ENCODE measurements at regions not wholly inside any gene's neighbourhood (a gene's known extent, or its start where the extent isn't known, plus 50 kb on each side); places are given as distances from the start of the nearest gene placed in this dataset.

DNA sequence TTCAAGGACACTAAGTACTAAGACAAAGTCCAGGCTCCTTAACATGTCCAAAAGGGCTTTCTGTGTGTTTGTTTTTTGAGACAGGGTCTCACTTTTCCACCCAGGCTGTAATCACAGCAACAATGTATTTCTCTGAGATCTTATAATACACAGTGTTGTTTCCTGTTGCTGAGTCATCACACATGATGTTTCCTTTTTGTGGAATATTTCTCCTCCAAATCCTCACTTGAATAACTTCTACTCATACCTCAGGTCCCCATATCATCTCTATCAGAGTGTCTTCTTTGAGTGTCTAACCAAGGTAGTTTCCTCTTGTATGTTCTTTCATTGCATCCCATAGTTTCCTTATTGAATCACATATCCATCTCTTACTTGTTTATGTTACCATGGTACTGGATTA, 632.0 kb upstream of the PIK3C3 start:
- Mint-ChIP-seq H3K27ac (no peak overlapping the region), H3K27me3 (no peaks in the 10 kb centered on the region), H3K9me3 (peaks cover 5 to 27% (median 13%) of the 10 kb centered on the region in 8 donors), H3K4me1 (no peaks in the 10 kb centered on the region), H3K4me3 (no peak overlapping the region), H3K36me3 (no peaks in the 10 kb centered on the region)
- Histone ChIP-seq H3K9me3 (ENCODE audit: control insufficient read depth in 1 of 2, low read length in 2 of 2) (no peaks in the 10 kb centered on the region), H3K27me3 (ENCODE audit: insufficient read depth, low read length) (no peaks in the 10 kb centered on the region), H3K4me3 (ENCODE audit: low read length in 2 of 2) (no peak overlapping the region), H3K36me3 (ENCODE audit: insufficient read depth, low read length) (no peaks in the 10 kb centered on the region), H3K4me1 (ENCODE audit: insufficient read depth, low read length) (no peaks in the 10 kb centered on the region), H3K27ac (ENCODE audit: low read depth, low read length) (no peak overlapping the region)
- ChIA-PET CTCF (ENCODE audit: partially characterized antibody) (no interaction called here), POLR2A (ENCODE audit: partially characterized antibody) (no interaction called here)
- intact Hi-C loops (cut with micrococcal nuclease): no loop called here
- DNase-seq: no peak

DNA sequence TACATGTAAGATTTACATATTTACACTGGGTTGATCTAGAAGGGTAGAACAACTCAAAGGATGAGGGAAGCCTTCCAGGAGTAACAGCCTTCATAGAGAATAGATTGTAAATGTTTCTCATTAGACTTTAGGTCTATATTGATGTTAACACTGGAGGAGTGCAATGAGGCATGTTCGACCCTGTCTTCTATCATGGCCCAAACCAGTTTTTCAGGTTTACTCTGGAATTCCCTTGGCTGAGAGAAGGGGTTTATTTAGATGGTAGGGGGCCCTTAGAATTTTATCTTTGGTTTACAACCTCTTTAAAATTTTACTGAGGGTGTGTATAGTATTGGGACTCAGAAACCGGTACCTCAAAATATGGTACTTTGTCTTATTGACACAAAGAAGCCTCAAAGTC, 634.9 kb upstream of the PIK3C3 start:
- intact Hi-C loops (cut with micrococcal nuclease): no loop called here
- ChIA-PET POLR2A (ENCODE audit: partially characterized antibody) (no interaction called here), CTCF (ENCODE audit: partially characterized antibody) (no interaction called here)
- Mint-ChIP-seq H3K4me3 (no peak overlapping the region), H3K27me3 (no peaks in the 10 kb centered on the region), H3K4me1 (no peaks in the 10 kb centered on the region), H3K36me3 (no peaks in the 10 kb centered on the region), H3K27ac (no peak overlapping the region), H3K9me3 (peaks cover 0 to 18% (median 7%) of the 10 kb centered on the region in 8 donors)
- no peaks in the 10 kb centered on the region for H3K9me3 ChIP-seq (ENCODE audit: control insufficient read depth in 1 of 2, low read length in 2 of 2)
- H3K36me3 ChIP-seq (ENCODE audit: insufficient read depth, low read length): no peaks in the 10 kb centered on the region
- H3K4me3 ChIP-seq (ENCODE audit: low read length in 2 of 2): no peak overlapping the region
- no peaks in the 10 kb centered on the region for H3K27me3 ChIP-seq (ENCODE audit: insufficient read depth, low read length)
- H3K4me1 ChIP-seq (ENCODE audit: insufficient read depth, low read length): no peaks in the 10 kb centered on the region
- no peak for DNase-seq
- H3K27ac ChIP-seq (ENCODE audit: low read depth, low read length): no peak overlapping the region

DNA sequence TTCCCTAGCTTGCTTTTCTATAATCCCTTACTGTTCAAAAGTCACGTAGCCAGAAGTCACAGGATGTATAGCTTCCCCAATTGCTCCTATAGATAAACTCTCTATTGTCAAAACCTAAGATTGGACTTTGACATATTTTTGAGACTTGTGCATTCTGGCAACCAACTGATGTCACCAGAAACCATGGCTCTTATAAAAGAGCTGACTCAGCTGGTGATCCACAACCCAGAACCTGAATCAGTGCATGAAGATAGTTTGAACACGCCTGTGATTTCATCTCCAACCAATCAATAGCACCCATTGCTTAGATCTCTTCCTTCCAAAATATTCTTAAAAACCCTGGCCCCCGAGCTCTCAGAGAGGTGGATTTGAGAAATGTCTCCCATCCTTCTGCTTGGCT, 639.9 kb upstream of the PIK3C3 start:
- Mint-ChIP-seq H3K4me3 (no peak overlapping the region), H3K9me3 (peaks cover 5 to 22% (median 9%) of the 10 kb centered on the region in 8 donors), H3K4me1 (no peaks in the 10 kb centered on the region), H3K27ac (no peak overlapping the region), H3K27me3 (no peaks in the 10 kb centered on the region), H3K36me3 (no peaks in the 10 kb centered on the region)
- Histone ChIP-seq H3K27ac (ENCODE audit: low read depth, low read length) (no peak overlapping the region), H3K36me3 (ENCODE audit: insufficient read depth, low read length) (no peaks in the 10 kb centered on the region), H3K4me1 (ENCODE audit: insufficient read depth, low read length) (no peaks in the 10 kb centered on the region), H3K4me3 (ENCODE audit: low read length in 2 of 2) (no peak overlapping the region), H3K27me3 (ENCODE audit: insufficient read depth, low read length) (no peaks in the 10 kb centered on the region), H3K9me3 (ENCODE audit: control insufficient read depth in 1 of 2, low read length in 2 of 2) (no peaks in the 10 kb centered on the region)
- CTCF ChIA-PET (ENCODE audit: partially characterized antibody): no interaction called here
- intact Hi-C loops (cut with micrococcal nuclease): no loop called here
- DNase-seq: no peak
- POLR2A ChIA-PET (ENCODE audit: partially characterized antibody): no interaction called here

DNA sequence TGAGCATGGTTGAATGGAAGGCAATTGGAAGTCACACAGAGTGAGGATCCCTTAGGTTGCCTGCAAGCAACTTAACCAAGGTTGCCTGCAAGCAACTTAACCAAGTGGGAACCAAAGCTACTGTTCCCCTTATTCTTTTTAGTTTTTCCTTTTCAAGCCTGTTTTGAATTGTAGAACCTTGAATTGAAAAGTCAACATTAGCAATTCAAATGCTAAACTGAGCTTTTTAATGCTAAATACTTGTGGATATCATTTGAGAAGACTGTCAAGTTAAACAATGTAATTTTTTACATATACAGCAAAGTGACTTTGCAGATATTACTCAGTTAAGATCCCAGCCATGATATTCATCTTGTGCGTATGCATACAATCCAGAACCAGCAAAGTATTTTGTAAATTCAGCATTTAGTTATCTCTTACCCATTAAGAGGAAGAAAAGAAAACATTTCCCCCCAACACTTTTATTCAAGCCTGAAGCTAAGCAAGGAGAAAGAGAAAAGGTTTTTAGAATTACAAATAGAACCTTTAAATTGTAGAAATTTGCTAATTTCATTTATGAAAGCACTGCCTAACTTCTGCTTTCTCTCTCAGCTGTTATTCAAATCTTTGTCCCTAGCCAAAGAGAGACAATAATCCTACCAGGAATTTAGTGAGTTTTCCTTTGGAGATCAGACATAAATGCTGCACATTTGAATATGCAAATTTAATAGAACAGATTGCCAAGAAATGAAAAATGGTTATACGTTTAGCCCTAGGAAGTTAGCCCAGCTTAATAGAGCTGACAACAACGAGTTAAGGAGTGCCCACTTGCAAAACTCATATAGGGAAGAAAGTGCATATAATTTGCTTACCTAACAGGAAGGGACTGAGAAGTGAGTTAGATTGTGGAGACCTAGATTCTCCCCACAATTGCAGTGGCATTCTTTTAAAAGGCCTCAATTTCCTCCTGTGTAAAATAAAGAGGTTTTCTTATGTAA, 643.2 kb upstream of the PIK3C3 start:
- Mint-ChIP-seq H3K4me1 (no peaks in the 10 kb centered on the region), H3K27ac (no peak overlapping the region), H3K4me3 (no peak overlapping the region), H3K36me3 (no peaks in the 10 kb centered on the region), H3K27me3 (no peaks in the 10 kb centered on the region), H3K9me3 (peaks cover 3 to 22% (median 11%) of the 10 kb centered on the region in 8 donors)
- Histone ChIP-seq H3K9me3 (ENCODE audit: control insufficient read depth in 1 of 2, low read length in 2 of 2) (peaks cover 0 to 3% of the 10 kb centered on the region in 2 donors), H3K4me1 (ENCODE audit: insufficient read depth, low read length) (no peaks in the 10 kb centered on the region), H3K4me3 (ENCODE audit: low read length in 2 of 2) (no peak overlapping the region), H3K27ac (ENCODE audit: low read depth, low read length) (no peak overlapping the region), H3K27me3 (ENCODE audit: insufficient read depth, low read length) (no peaks in the 10 kb centered on the region), H3K36me3 (ENCODE audit: insufficient read depth, low read length) (no peaks in the 10 kb centered on the region)
- CTCF ChIA-PET (ENCODE audit: partially characterized antibody): no interaction called here
- intact Hi-C loops (cut with micrococcal nuclease): no loop called here
- POLR2A ChIA-PET (ENCODE audit: partially characterized antibody): no interaction called here
- no peak for DNase-seq

DNA sequence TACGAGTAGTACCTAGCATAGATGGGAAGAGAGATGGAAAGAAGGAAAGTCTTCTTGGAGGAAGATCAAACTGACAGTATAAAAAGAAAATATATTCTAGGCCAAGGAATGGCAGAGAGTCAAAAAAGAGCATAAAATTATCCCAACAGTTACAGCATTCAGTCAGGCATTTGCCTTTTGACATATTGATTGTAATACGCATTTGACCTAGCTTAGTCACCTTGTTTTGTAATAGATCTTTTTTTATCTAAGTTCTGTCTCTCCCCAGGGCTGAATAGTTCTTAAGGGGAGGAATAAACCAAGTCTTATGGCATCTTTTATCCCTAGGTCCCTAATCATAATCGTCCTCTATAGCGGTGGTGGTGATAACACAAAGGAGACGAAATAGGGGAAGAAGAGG, 657.3 kb upstream of the PIK3C3 start:
- Mint-ChIP-seq H3K4me1 (no peaks in the 10 kb centered on the region), H3K27me3 (no peaks in the 10 kb centered on the region), H3K36me3 (no peaks in the 10 kb centered on the region), H3K27ac (no peak overlapping the region), H3K9me3 (peaks cover 0 to 19% (median 3%) of the 10 kb centered on the region in 8 donors), H3K4me3 (no peak overlapping the region)
- no peaks in the 10 kb centered on the region for H3K27me3 ChIP-seq (ENCODE audit: insufficient read depth, low read length)
- H3K4me3 ChIP-seq (ENCODE audit: low read length in 2 of 2): no peak overlapping the region
- CTCF ChIA-PET (ENCODE audit: partially characterized antibody): no interaction called here
- no peak overlapping the region for H3K27ac ChIP-seq (ENCODE audit: low read depth, low read length)
- intact Hi-C loops (cut with micrococcal nuclease): no loop called here
- no peaks in the 10 kb centered on the region for H3K4me1 ChIP-seq (ENCODE audit: insufficient read depth, low read length)
- no peaks in the 10 kb centered on the region for H3K9me3 ChIP-seq (ENCODE audit: control insufficient read depth in 1 of 2, low read length in 2 of 2)
- DNase-seq: no peak
- POLR2A ChIA-PET (ENCODE audit: partially characterized antibody): no interaction called here
- no peaks in the 10 kb centered on the region for H3K36me3 ChIP-seq (ENCODE audit: insufficient read depth, low read length)

DNA sequence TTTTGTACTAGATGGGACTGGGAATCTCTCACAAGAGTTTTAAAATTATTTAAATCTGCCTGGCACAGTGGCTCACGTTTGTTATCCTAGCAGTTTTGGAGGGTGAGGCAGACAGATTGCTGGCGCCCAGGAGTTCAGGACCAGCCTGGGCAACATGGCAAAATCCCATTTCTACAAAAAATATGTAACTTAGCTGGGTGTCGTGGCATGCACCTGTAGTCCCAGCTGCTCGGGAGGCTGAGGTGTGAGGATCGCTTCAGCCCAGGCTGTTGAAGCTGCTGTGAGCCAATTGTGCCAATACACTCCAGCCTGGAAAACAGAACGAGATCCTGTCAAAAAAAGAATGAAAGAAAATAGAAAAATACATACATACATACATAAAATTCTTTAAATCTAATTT, 685.7 kb upstream of the PIK3C3 start:
- no peak for DNase-seq
- intact Hi-C loops (cut with micrococcal nuclease): no loop called here
- no peak overlapping the region for H3K27ac ChIP-seq (ENCODE audit: low read depth, low read length)
- no peaks in the 10 kb centered on the region for H3K27me3 Mint-ChIP-seq
- H3K9me3 ChIP-seq (ENCODE audit: control insufficient read depth in 1 of 2, low read length in 2 of 2): peaks cover 0 to 3% of the 10 kb centered on the region in 2 donors
- H3K9me3 Mint-ChIP-seq: peaks cover 0 to 21% (median 8%) of the 10 kb centered on the region in 8 donors
- H3K4me3 Mint-ChIP-seq: no peak overlapping the region
- CTCF ChIA-PET (ENCODE audit: partially characterized antibody): no interaction called here
- no peak overlapping the region for H3K4me3 ChIP-seq (ENCODE audit: low read length in 2 of 2)
- H3K36me3 ChIP-seq (ENCODE audit: insufficient read depth, low read length): no peaks in the 10 kb centered on the region
- POLR2A ChIA-PET (ENCODE audit: partially characterized antibody): no interaction called here
- H3K4me1 Mint-ChIP-seq: no peaks in the 10 kb centered on the region
- no peaks in the 10 kb centered on the region for H3K4me1 ChIP-seq (ENCODE audit: insufficient read depth, low read length)
- no peak overlapping the region for H3K27ac Mint-ChIP-seq
- H3K36me3 Mint-ChIP-seq: no peaks in the 10 kb centered on the region
- no peaks in the 10 kb centered on the region for H3K27me3 ChIP-seq (ENCODE audit: insufficient read depth, low read length)

- Histone ChIP-seq H3K27me3 (ENCODE audit: insufficient read depth, low read length) (no peaks in the 10 kb centered on the region), H3K4me3 (ENCODE audit: low read length in 2 of 2) (no peak overlapping the region), H3K36me3 (ENCODE audit: insufficient read depth, low read length) (no peaks in the 10 kb centered on the region), H3K4me1 (ENCODE audit: insufficient read depth, low read length) (no peaks in the 10 kb centered on the region), H3K27ac (ENCODE audit: low read depth, low read length) (no peak overlapping the region), H3K9me3 (ENCODE audit: control insufficient read depth in 1 of 2, low read length in 2 of 2) (no peaks in the 10 kb centered on the region)
- Mint-ChIP-seq H3K36me3 (no peaks in the 10 kb centered on the region), H3K4me3 (no peak overlapping the region), H3K27ac (no peak overlapping the region), H3K4me1 (no peaks in the 10 kb centered on the region), H3K9me3 (peaks cover 0 to 13% (median 7%) of the 10 kb centered on the region in 8 donors), H3K27me3 (no peaks in the 10 kb centered on the region)
- intact Hi-C loops (cut with micrococcal nuclease): no loop called here
- CTCF ChIA-PET (ENCODE audit: partially characterized antibody): no interaction called here
- POLR2A ChIA-PET (ENCODE audit: partially characterized antibody): no interaction called here
- DNase-seq: no peak
Observed at GRCh38 chr18:41268271-41268670, 686.8 kb upstream of the PIK3C3 start.

Measured in CD4-positive, alpha-beta memory T cell (primary cell).